A549 (cell line): ENCODE measurements at regions not wholly inside any gene's neighbourhood (a gene's known extent, or its start where the extent isn't known, plus 50 kb on each side); places are given as distances from the start of the nearest gene placed in this dataset.
A peak's percentile ranks its signal among the peaks of the same experiment; 100 is the strongest.

Experiments
- ATAC-seq, 2 experiments: fragments of 200-7000 bp in 1 of 2; fragments of >200 bp in 1 of 2; cut with Nextera tagmentation in 1 of 2; cut with Tn5 transposase in 1 of 2; 3 replicates each; pipeline versions ENCODE4 v1.8.0 to v1.9.1; 2018 to 2020; ENCODE audit warnings: mild to moderate bottlenecking in 1 of 2, moderate library complexity in 1 of 2
- CTCF ChIA-PET: fragments of 300-600 bp; sonication (Branson Sonifier 250); formaldehyde crosslinking; extraction: SDS; loops from one replicate; lab custom pipeline; 2021; ENCODE audit warnings: antibody characterized with exemption, inconsistent platforms; lab: Yijun Ruan, JAX
- POLR2A ChIA-PET: fragments of 350-600 bp; formaldehyde crosslinking; extraction: SDS; loops from one replicate; lab custom pipeline; 2021; ENCODE audit warnings: antibody characterized with exemption, inconsistent platforms; lab: Yijun Ruan, JAX
- DNase-seq, 2 experiments: peaks; one replicate each; pipeline versions ENCODE4 v3.0.0 to v3.0.0-alpha.2; 2011 to 2016; ENCODE audit warnings: low read depth in 1 of 2, low spot score in 1 of 2
- FAIRE-seq: peaks from 2 replicates; lab custom pipeline; 2011; peaks lifted over from hg19 to GRCh38; lab: Jason Lieb, UNC
- H3K27ac ChIP-seq, 2 experiments: fragments of >200 bp; sonication (Bioruptor Twin); formaldehyde crosslinking; 3 replicates each; pipeline ENCODE4 v1.5.1; 2016 to 2017
- H3K4me1 ChIP-seq: fragments of >200 bp; sonication (Bioruptor Twin); formaldehyde crosslinking; 3 replicates; pipeline ENCODE4 v1.6.1; 2016
- H3K4me2 ChIP-seq: fragments of >200 bp; sonication (Bioruptor Twin); formaldehyde crosslinking; 3 replicates; pipeline ENCODE4 v1.6.1; 2016
- H3K4me3 ChIP-seq: fragments of >200 bp; sonication (Bioruptor Twin); formaldehyde crosslinking; 3 replicates; pipeline ENCODE4 v1.5.1; 2016
- H3K9me3 ChIP-seq: fragments of >200 bp; sonication (Bioruptor Twin); formaldehyde crosslinking; 3 replicates; pipeline ENCODE4 v1.6.1; 2016
- BHLHE40 ChIP-seq: IDR thresholded peaks from 2 replicates; pipeline ENCODE4 v1.6.1; 2012; ENCODE audit warnings: low read depth, low read length, inconsistent platforms
- CEBPB ChIP-seq, 2 experiments: fragments of >200 bp in 1 of 2; sonication (Bioruptor Twin) in 1 of 2; formaldehyde crosslinking in 1 of 2; IDR thresholded peaks; 2 replicates each; pipeline ENCODE4 v1.6.1; 2012 to 2016
- CHD2 ChIP-seq: fragments of 150-350 bp; IDR thresholded peaks from 2 replicates; pipeline ENCODE4 v1.6.1; 2014; ENCODE audit warnings: low read length; ENCODE audit not compliant: partially characterized antibody
- CHD4 ChIP-seq: fragments of 200-600 bp; sonication (generic); IDR thresholded peaks from 2 replicates; pipeline ENCODE4 v1.6.1; 2016; ENCODE audit warnings: antibody characterized with exemption, mild to moderate bottlenecking, borderline replicate concordance
- E2F6 ChIP-seq: IDR thresholded peaks from 2 replicates; pipeline ENCODE4 v1.6.1; 2012; ENCODE audit warnings: low read depth, borderline replicate concordance
- EP300 ChIP-seq, 2 experiments: fragments of >200 bp; sonication (Bioruptor Twin); formaldehyde crosslinking; IDR thresholded peaks; 2 replicates in 1 of 2; 3 replicates in 1 of 2; pipeline ENCODE4 v1.6.1; 2016 to 2017
- ESRRA ChIP-seq: fragments of 150-350 bp; IDR thresholded peaks from 2 replicates; pipeline ENCODE4 v1.6.1; 2014; ENCODE audit warnings: mild to moderate bottlenecking, low read length, borderline replicate concordance
- FOXS1 ChIP-seq: fragments of 250-450 bp; sonication (Bioruptor Pico); IDR thresholded peaks from 2 replicates; pipeline ENCODE4 v1.5.0; 2020; ENCODE audit warnings: mild to moderate bottlenecking, moderate library complexity
- HES2 ChIP-seq: fragments of >200 bp; sonication (Bioruptor Twin); formaldehyde crosslinking; IDR thresholded peaks from 2 replicates; pipeline ENCODE4 v1.6.1; 2016
- HEYL ChIP-seq: fragments of 250-450 bp; sonication (Bioruptor Pico); IDR thresholded peaks from 2 replicates; pipeline ENCODE4 v1.8.0; 2021; ENCODE audit warnings: mild to moderate bottlenecking, moderate library complexity
- HOXA7 ChIP-seq: fragments of 250-450 bp; sonication (Bioruptor Pico); IDR thresholded peaks from 2 replicates; pipeline ENCODE4 v1.5.0; 2020; ENCODE audit warnings: mild to moderate bottlenecking, moderate library complexity
- HOXB5 ChIP-seq: fragments of 250-450 bp; sonication (Bioruptor Pico); IDR thresholded peaks from 2 replicates; pipeline ENCODE4 v1.5.0; 2020; ENCODE audit warnings: mild to moderate bottlenecking, moderate library complexity
- JUN ChIP-seq, 2 experiments: fragments of >200 bp; sonication (Bioruptor Twin); formaldehyde crosslinking; IDR thresholded peaks; 2 replicates in 1 of 2; 3 replicates in 1 of 2; pipeline ENCODE4 v1.6.1; 2016 to 2017
- JUNB ChIP-seq: fragments of >200 bp; sonication (Bioruptor Twin); formaldehyde crosslinking; IDR thresholded peaks from 2 replicates; pipeline ENCODE4 v1.6.1; 2016
- KDM1A ChIP-seq: fragments of 200-600 bp; sonication (generic); IDR thresholded peaks from 2 replicates; pipeline ENCODE4 v1.6.1; 2016; ENCODE audit warnings: low read depth, mild to moderate bottlenecking
- MAFK ChIP-seq: fragments of 450-650 bp; IDR thresholded peaks from 2 replicates; pipeline ENCODE4 v1.6.1; 2014; ENCODE audit not compliant: partially characterized antibody
- MAZ ChIP-seq: fragments of 150-350 bp; IDR thresholded peaks from 2 replicates; pipeline ENCODE4 v1.6.1; 2014; ENCODE audit warnings: antibody characterized with exemption, low read depth, low read length, borderline replicate concordance
- NFE2L2 ChIP-seq: fragments of 150-350 bp; conservative IDR thresholded peaks from 2 replicates; pipeline ENCODE4 v1.6.1; 2014; ENCODE audit warnings: low read length
- NPAS2 ChIP-seq: fragments of 250-450 bp; sonication (Bioruptor Pico); IDR thresholded peaks from 2 replicates; pipeline ENCODE4 v1.8.0; 2022; ENCODE audit warnings: mild to moderate bottlenecking, moderate library complexity, borderline replicate concordance
- NR3C1 ChIP-seq: fragments of >200 bp; sonication (Bioruptor Twin); formaldehyde crosslinking; IDR thresholded peaks from 3 replicates; pipeline ENCODE4 v1.6.1; 2017
- PBX3 ChIP-seq: IDR thresholded peaks from 2 replicates; pipeline ENCODE4 v1.6.1; 2012
- RARB ChIP-seq: fragments of 250-450 bp; sonication (Bioruptor Pico); IDR thresholded peaks from 2 replicates; pipeline ENCODE4 v1.8.0; 2021; ENCODE audit warnings: mild to moderate bottlenecking, moderate library complexity
- SMC3 ChIP-seq: fragments of >200 bp; sonication (Bioruptor Twin); formaldehyde crosslinking; IDR thresholded peaks from 3 replicates; pipeline ENCODE4 v1.6.1; 2018; ENCODE audit warnings: inconsistent platforms
- ZFP36 ChIP-seq: fragments of 450-650 bp; IDR thresholded peaks from 2 replicates; pipeline ENCODE4 v1.6.1; 2014; ENCODE audit warnings: borderline replicate concordance; ENCODE audit not compliant: partially characterized antibody
- ZNF302 ChIP-seq: fragments of 250-450 bp; sonication (Bioruptor Pico); IDR thresholded peaks from 2 replicates; pipeline ENCODE4 v1.9.0; 2021; ENCODE audit warnings: inconsistent platforms, mild to moderate bottlenecking, moderate library complexity
- WGBS: methylation state at CpG from one replicate; pipeline ENCODE4 v1.1.6; 2017; ENCODE audit errors: missing lambda C conversion rate; 5-methylcytosine and 5-hydroxymethylcytosine counted together

- FAIRE-seq = no peak
- Histone ChIP-seq H3K4me3 (no peak overlapping the region), H3K4me1 (peaks cover 36% of the 10 kb centered on the region), H3K27ac (peak overlapping the region; percentile 60 to 78), H3K4me2 (peak overlapping the region; percentile 64; the same call in 2 of the 3 replicates), H3K9me3 (peaks cover 10% of the 10 kb centered on the region; the same call in 2 of the 3 replicates)
- WGBS = 78% methylated on average over 5 of the region's 5 CpGs
- ATAC-seq = no peak
- TF ChIP-seq JUNB = no peak
- no peak for TF ChIP-seq KDM1A
- no peak for TF ChIP-seq NPAS2 (CRISPR knock-in tag)
- TF ChIP-seq CEBPB (IDR thresholded peaks at IDR 0.05) = no peak
- TF ChIP-seq NFE2L2 = no peak
- no peak for TF ChIP-seq E2F6
- TF ChIP-seq CHD2 = no peak
- TF ChIP-seq CHD4 = no peak
- no peak for TF ChIP-seq HOXB5 (CRISPR knock-in tag)
- no peak for TF ChIP-seq PBX3
- no peak for TF ChIP-seq HOXA7 (CRISPR knock-in tag)
- no peak for TF ChIP-seq EP300 (IDR thresholded peaks at IDR 0.05)
- no peak for TF ChIP-seq MAFK
- TF ChIP-seq HES2 = no peak
- no peak for TF ChIP-seq HEYL (CRISPR knock-in tag)
- no peak for DNase-seq
- ChIA-PET POLR2A (no interaction called here), CTCF (interaction anchor here (1.0 to 1.6 kb wide), 4 partner anchors 13 to 72 kb away, joined by 3 to 5 read pairs (median 4); partner anchors contain the start of gene ADORA2B)
Observed at GRCh38 chr17:15894258-15894657, 50.7 kb upstream of the ADORA2B start.

GRCh38 chr17:15894913-15895658 lies 49.8 kb upstream of the ADORA2B start:
- FAIRE-seq (no peak), DNase-seq (no peak), ATAC-seq (no peak)
- Histone ChIP-seq H3K4me3 (no peak overlapping the region), H3K4me1 (peaks cover 36% of the 10 kb centered on the region), H3K9me3 (peaks cover 10% of the 10 kb centered on the region; the same call in 2 of the 3 replicates), H3K27ac (peak overlapping the region in 1 of 2 experiments; percentile 78; a peak in 1 of 6 replicates), H3K4me2 (no peak overlapping the region)
- ChIA-PET POLR2A (no interaction called here), CTCF (interaction anchor here (1.0 to 1.8 kb wide), 6 partner anchors 12 to 72 kb away, joined by 3 to 5 read pairs (median 4); partner anchors contain the start of gene ADORA2B)
- 85% methylated on average over 12 of the region's 12 CpGs for WGBS
- TF ChIP-seq ZFP36 (no peak), RARB (CRISPR knock-in tag) (no peak), MAZ (no peak), PBX3 (no peak), ZNF302 (CRISPR knock-in tag) (no peak), NFE2L2 (no peak), ESRRA (no peak), FOXS1 (no peak), HOXB5 (CRISPR knock-in tag) (no peak), NR3C1 (no peak), EP300 (IDR thresholded peaks at IDR 0.05) (no peak), JUNB (no peak), SMC3 (no peak), BHLHE40 (no peak), JUN (IDR thresholded peaks at IDR 0.05) (no peak), KDM1A (no peak), HEYL (CRISPR knock-in tag) (no peak)
